ENCODE measurements at regions not wholly inside any gene's neighbourhood (a gene's known extent, or its start where the extent isn't known, plus 50 kb on each side); places are given as distances from the start of the nearest gene placed in this dataset.

DNA sequence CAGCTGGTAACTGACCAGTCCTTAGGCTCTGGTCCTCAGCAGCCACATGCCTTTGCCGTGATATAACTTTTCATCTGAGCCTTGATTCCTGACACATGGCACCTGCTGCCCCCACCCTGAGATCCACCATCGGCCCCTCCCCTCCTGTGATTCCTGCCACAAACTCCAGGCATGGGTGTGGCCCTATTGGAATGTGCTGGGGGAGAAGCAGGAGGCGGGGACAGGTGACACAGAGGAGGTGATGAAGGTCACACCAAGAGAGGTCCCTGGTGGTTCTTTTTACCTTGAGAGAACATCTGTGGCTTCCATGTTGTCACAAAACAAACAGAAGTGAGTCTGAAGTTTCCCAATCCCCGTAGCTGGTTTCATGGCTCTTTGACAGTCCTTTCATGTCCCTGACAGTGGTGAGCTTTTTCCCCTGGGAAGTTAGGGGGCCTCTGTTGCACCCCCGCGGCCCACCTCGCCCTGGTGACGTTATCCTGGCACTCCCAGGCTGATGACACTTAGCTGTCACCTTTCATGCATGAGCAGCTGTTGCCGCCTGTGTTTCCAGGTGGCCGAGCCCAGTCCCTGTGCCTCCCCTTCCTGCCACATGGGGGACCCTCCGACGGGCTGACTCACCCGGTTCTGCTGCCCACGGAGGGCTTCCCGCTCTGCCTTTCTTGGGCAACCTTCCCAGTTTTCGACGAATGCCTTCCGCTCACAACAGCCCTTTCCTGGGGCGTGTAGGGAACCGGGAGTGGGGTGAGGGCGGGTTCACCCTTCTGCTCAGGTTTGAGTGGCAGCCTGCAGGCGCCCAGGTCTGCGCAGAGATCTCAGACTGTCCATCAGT is 66.3 kb upstream of the GLI2 start:
- DNase-seq = no peak

DNA sequence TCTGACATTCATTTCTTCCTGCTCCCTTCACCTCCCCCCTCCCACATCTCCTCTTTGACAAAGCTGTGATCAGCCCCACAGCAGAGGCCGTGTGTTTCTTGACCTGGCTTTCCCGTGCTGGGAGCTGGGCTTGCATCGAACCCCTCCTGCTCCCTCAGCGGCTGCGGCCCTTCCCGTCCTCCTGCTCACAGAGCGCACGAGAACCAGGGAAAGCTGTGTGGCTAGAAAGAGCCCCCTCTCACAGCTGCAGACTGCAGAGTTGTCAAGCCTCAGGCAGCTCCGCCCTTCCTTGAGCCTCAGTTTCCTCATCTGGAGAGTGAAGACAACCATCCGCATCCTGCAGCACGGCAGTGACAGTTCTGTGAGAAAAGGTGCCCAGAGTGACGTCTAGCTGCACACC is 65.7 kb upstream of the GLI2 start:
- no peak for DNase-seq

DNA sequence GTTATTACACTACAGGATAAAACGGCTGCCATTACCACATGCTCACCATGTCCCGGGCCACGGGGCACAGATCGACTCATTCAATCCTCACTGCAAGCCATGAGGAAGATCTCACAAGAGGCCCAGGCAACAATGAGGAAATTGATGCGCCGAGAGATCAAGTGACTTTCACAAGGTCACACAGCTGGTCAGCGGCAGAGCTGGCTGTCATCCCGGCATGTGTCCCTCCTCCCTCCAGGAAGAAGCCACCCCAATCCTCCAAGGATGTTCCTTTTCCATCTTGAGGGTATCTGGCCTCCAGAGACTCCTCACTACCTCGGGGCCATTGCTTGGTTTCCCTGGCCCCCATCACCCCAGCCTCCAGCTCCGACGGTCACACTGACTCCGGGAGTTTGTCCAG is 65.3 kb upstream of the GLI2 start:
- DNase-seq = no peak

DNA sequence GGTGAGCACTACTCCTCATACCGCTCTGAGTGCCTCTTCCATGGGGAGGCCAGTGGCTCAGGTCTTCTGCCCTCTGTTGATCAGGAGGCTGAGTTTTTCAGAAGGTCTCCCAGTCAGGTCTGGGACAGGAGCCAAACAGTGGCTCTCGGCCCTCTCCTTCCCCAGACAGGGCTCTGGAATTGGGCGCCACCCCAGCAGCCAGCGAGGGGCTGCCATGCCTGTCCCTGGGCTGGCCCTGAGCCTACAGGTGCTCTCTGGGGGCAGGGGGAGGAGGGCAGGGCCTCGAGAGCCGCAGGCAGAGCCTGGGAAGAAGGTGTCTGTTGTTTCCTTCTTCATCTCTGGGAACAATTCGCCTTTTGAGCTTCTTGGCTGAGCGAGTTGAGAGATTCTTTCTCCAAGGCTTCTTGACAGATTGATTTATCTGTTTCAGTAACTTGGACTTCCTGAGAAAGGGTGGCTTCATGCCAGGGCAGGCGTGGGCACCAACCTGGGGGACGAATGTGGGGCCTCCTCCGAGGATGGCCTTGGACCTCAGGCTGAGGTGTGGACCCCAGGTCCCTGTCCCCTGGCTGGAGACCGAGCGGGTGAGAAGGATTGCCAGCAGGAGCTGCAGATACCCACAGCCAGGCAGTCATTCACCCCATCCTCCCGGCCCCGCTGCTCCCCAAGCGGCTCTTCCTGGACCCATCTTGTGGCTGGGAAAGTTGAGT is 64.7 kb upstream of the GLI2 start:
- DNase-seq = no peak

DNA sequence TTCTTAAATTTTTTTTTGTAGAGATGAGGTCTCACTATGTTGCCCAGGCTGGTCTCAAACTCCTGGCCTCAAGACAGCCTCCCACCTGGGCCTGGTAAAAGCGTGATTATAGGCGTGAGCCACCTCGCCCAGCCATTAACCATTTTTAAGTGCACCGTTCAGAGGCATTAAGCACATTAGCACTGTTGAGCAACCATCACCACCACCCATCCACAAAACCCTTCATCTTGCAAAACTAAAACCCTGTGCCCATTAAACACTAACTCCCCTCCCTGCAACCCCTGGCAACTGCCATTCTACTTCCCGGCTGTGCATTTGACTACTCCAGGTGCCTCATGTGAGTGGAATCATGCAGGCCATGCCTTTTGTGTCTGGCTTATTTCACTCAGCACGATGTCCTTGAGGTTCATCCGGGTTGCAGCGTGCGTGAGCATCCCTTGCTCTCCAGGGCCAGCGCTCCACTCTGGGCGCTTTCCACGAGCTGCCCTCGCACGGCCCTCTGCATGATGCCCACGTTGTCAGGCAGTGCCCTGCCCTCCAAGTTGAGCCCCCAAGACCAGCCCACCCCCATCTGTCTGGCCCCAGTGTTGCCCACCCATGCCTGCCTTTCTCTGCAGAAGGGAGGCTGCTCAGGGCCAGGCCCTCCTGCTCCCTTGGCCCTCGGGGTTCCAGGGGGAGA is 63.0 kb upstream of the GLI2 start:
- DNase-seq = no peak

DNA sequence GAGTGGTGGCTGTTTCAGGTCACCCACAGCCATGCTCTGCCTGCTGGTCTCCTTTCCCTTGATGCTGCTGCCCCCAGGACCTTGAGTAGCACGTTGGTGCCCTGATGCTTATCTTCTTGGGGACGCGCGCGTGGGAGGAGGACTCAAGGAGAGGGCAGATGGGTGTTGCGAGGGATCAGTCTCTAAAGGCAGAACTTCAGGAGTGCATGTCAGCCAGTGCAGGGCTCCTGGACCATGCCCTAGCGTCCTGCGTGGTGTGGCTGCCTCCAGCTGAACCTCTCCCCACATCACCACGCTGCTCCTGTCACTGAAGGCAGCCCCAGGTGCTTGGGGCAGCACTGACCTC is 62.5 kb upstream of the GLI2 start:
- DNase-seq = no peak

DNA sequence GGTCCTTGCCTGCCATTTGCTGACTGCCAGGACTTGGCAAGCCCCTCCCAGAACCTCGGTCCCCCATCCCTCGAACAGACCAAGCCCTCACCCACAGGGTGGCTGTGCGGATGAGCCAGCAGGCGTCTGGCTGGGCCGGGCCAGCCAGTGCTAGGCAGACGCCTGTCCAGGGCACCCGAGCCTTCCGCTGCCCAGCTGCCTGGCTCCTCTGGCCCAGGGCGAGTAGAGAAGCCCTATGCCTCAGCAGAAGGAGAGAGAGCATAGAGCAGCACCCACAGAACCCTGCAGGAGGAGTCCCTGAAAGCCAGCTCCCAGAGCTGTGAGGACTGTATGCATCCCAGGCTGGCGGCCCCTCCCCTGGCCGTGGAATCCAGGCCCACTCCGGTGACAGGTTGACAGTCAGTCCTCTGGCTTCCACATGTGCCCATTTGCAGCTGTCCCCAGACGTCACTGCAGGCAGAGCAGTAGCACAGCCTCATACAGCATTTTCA is 62.1 kb upstream of the GLI2 start:
- DNase-seq = no peak

DNA sequence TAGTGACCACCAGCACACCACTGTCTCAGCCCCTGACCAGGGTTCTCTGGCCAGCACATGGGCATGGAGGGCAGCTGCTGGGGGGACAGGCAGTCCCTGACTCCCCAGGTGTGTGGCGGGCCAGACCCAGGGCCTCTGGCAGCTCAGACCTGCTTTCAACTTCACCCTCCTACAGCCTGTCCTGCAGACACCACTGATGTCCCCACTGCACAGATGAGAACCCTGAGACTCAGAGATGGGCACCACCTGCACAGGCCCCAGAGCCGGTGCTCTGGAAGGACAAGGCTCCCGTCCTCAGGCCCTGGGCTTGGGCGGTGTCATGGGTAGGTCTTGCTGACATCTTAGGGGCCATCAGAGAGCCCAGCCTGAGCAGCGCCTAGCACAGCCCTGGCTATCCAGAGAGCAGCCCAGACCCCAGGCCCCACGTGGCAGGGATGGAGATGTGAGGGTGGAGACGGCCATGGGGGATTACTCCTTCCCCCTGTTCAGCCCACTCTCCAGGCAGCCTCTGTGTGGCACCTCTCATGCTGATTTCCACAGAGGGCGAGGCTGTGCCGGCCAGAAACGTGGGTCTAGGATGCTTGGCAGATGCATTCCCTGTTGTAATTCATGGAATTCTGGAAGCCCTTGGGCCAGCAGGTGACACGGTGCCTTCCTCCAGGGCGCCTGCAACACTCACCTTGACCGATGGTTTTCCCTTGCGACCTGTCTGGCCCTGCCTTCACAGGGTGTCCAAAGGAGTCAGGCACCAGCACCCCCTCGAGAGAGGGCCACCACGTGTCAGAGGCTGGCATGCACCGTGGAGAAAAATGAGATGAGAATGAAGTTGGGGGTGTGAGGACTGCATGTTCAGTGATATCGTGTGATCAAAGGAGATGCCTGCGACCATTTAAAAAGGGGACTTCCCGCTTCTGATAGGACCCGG is 61.2 kb upstream of the GLI2 start:
- no peak for DNase-seq

DNA sequence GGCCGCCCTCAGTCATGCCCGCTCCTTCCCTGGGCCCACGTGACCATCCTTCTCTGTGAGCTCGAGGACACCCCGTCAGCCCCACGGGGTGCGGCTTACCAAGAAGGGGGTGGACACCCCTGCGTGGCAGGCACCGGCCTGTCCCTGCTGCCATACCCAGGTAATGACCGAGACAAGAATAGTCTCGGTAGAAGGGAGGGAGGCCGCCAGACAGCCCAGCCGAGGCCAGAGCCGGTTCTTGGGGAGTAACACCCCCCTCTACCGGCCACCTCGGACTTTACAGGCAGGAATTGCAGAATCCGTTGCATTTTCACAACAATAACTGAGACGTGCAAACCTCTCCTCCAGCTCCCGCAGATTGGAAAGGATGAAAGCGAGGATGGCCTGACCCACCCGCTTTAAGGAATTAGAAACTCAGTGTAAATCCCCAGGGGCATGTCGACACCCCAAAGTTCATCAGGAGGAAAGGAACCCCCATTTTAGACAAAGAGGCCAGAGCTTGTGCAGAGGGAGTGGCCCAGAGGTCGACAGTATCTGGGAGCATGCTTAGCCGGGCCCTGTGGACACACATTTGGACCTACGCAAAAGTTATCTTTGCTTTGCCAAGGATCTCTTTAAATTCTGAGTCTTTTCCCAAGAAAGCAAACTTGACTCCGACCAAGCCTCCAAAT is 60.1 kb upstream of the GLI2 start:
- DNase-seq = peak; percentile 58

DNA sequence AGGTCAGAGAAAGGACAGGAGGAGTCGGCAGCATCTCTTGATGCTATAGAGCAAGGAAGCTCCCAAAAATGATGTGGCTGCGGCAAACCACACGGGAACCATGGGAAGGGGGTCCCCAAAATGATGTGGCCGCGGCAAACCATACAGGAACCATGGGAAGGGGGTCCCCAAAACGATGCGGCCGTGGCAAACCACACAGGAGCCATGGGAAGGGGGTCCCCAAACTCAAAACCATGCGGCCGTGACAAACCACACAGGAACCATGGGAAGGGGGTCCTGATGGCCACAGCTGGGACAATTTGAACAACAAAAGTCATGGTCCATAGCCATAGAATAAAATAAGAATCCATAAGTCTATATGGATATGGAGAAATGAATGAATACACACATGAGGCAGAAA is 58.4 kb upstream of the GLI2 start:
- DNase-seq = no peak

DNA sequence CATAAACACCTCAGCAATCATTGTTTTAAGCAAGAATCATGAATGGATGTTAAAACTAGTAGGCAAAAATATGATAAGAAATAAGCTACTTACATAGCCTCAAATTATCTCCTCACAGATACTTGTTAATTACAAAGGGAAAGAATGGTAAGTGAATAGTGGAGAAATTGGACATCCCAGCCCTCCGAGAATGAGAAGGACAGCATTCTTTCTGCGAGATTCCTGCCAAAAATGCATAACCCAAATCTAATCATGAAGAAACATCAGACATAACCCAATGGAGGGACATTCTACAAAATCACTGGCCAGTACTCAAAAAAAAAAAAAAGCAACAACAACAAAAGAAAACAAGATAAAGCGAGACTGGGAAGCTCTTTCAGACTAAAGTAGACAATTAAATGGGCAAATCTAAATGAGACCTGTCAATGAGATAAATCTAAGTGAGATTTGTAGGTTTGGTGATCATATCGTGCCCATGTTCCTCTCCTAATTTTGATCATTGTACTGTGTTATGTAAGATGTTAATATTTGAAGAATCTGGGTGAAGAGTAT is 57.9 kb upstream of the GLI2 start:
- DNase-seq = no peak

DNA sequence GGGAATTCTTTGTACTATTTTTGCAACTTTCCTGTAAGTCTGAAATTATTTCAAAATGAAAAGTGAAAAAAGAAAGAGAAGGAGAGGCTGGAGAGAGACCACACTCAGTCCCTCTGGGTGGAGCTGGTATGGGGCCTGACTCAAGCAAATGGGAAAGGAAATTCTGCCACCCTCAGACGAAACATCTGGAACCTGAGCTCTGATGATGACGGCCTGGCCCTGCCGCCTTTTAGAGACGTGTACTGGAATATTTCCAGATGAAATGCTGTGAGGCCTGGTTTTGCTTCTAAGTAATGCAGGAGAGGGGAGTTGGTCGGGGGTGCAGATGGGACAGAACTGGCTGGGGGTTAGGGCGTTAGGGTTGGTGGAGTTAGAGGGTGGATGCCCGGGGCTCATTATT is 57.4 kb upstream of the GLI2 start:
- DNase-seq = no peak

DNA sequence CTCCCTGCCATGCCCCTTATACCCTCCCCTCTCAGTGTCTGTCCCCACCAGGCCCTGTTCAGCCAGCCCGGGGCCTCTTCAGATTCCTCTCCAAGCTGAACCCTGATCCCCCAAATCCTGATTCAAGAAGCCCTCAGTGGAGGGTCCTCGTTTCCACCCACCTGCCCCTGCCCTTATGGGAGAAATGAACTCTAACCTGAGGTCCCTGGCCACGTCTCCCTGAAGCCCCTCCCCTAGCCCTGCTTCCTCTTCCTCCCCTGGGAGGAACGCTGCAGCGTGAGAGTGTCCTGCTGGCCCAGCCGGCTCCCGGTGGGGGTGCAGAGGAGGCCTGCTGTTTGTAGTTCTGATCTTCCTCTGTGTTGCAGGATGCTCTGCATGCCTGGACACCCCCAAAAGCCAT is 56.7 kb upstream of the GLI2 start:
- DNase-seq = no peak

DNA sequence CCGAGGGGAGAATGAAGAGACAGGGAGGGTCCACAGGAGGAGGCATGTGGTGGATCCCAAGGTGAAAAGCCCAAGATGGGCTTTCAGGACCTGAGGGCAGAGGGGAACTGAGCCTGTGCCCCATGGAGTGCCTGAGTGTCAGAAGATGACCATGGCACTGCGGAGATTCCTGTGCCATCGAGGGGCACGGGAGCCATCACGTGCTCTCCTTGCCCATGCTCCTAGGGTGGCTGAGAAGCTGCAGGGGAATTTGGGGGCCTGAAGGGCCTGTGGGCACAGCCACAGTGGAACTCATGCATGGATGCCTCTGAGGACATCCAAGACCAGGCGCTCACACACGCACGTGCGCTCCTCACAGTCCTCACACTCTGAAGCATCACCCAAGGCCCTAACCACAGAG is 56.1 kb upstream of the GLI2 start:
- DNase-seq = no peak

DNA sequence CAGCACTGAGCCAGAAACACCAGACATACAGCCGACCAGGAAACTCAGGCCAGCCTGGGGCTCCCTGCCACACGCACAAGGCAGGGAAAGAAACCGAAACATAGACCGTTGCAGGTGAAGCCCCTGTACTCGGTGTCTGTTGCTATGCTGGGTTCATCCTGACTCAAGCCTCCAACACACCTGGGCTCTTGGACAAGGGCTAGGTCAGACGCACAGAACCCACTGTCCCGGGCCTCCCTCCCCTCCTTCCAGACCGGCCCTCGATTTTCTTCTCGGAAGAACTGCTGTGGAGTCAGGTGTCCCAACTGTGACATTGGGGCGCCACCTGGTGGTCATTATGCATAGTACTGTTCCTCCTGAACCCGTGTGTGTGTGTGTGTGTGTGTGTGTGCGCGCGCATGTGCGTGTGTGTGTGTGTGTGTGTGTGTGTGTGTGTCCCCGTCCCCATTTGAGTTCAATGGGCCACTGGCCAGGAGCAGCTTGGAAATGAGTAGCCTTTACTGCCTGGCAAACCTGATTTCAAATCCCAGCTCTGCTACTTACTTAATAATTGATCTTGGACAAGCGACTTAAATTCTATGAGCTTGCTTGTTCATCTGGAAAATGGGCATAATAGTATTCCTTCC is 55.4 kb upstream of the GLI2 start:
- DNase-seq = peak; percentile 84

DNA sequence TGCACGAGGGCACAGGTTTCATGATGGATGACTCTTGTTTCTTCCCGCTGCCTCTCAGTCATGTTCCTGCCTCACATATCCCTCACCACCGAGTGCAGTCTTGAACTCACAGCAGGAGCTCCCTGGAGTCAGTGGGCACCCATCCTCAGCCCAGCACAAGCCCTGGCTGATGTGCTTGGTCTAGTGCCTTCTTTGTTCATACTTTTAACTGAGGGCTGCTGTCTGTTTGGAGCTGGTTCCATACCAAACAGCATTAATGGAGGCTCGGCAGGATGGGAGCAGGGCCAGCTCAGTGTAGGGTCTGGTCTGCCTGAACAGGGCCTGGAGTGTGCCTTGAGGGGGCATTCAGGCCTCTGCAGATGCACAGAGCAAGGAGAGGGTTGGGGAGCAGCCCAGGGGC is 54.5 kb upstream of the GLI2 start:
- no peak for DNase-seq

DNA sequence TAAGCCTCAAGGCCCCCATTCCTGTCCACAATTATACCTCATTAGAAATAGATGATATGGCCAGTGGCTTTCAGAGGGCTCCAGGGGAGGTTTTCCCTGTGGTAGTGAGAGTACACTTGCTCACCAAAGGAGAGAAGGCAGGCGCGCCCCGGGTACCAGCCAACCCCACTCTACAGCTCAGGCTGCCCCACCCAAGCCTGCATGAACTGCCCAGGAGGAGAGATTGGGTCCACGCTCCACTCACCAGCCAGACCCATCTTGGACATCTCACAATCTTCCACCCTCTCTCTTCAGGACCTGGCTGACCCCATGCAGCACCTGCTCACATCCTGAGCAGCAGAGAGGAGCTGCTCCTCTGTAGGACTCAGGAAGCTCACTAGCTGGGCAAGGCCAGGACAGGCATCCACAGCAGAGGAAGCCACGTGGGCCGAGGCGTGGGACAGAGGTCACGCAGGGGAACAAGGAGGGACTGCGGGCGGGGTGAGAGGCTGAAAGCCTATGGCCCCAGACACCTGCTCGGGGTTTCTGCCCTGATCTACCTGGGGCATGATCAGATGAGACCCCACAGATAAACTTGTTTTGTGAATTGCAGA is 53.9 kb upstream of the GLI2 start:
- DNase-seq = no peak

DNA sequence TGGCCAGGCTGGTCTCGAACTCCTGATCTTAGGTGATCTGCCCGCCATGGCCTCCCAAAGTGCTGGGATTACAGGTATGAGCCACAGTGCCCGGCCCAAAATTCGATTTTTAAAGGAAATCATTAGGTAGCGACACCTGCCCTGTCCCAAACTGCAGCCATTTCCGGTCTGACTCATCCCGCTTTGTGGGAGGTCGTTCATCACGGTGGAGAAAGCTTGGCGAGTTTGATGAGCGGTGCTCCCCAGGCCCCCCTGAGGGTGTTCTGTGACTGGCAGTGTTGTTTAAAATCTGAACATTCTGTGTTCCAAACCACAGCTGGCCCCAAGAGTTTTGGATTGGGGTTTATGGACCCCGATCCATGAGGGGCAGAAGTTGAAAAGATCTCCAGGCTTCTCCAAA is 53.0 kb upstream of the GLI2 start:
- no peak for DNase-seq

DNA sequence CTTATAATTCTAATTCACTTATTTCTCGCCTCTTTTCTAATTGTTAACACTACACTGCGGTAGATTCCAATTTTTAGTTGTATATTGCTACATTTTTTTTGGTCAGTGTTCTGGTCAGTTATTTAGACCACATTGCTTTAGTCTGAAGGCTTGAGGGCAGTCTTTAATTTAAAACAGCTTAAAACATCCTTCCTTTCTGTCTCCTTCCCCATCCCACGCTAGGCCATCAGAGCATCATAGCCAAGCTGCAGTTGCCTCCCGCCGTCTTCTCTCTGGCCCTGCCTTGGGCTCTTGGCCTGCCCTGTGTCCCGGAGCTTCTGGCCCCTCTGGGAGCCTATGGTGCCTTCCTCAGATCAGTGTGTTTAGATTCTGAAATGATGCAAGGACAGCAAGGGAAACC is 52.6 kb upstream of the GLI2 start:
- no peak for DNase-seq

DNA sequence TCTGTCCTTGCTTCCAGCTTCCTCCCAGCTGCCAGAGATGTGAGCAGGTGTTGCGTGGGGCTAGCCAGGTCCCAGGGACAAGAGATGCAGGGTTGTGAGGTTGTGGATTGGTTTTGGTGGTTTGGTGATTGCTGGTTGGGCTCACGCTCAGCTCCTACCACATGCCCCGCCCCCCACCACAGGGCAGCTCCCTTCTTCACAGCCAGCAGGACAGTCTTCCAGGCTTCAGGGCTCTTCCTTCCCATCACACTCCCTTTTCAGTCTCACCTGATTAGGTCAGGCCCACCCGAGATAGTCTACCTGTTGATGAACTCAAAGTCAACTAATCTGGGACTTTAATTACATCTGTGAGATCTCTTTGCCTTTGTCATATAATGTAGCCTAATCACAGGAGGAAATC is 52.0 kb upstream of the GLI2 start:
- no peak for DNase-seq
